GM23338 (cell line): ENCODE measurements at regions not wholly inside any gene's neighbourhood (a gene's known extent, or its start where the extent isn't known, plus 50 kb on each side); places are given as distances from the start of the nearest gene placed in this dataset.

Experiments used
- CTCF ChIP-seq, 2 experiments: fragments of 200-600 bp in 1 of 2; sonication (generic) in 1 of 2; conservative IDR thresholded peaks; 2 replicates each; pipeline versions ENCODE4 v1.5.1 to v1.6.1; 2016 to 2017; ENCODE audit warnings: antibody characterized with exemption in 2 of 2, low read depth in 2 of 2, mild to moderate bottlenecking in 2 of 2, moderate library complexity in 1 of 2
- EZH2phosphoT487 ChIP-seq: fragments of 200-600 bp; sonication (generic); IDR thresholded peaks from one replicate; pipeline ENCODE4 v1.8.1; 2018; ENCODE audit warnings: antibody characterized with exemption; ENCODE audit not compliant: unreplicated experiment
- POLR2AphosphoS5 ChIP-seq: IDR thresholded peaks from 2 replicates; pipeline ENCODE4 v1.6.1; 2016; ENCODE audit warnings: antibody characterized with exemption, low read depth

DNA sequence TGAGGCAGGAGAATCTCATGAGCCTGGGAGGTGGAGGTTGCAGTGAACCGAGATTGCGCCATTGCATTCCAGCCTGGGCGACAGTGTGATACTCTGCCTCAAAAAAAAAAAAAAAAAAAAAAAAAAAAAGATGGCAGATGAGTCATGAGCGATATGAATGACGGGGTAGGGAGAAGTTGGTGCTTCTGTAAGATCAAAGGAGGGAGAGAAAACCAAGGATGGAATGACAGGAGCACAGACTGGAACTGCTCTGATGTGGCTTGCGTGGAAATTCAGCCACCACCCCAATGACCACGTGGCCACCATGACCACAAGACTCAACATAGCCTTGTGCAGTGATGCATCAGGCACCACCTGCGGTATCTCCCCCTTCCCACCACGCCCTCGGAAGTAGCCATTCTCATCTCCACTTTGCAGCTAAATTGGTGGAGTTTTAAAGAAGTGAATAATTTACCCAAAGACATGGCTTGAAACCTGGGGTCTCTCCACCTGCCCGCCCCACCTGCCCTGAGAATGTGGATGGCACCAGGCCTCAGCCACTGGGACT lies 96.0 kb downstream of the ACKR3 start:
- TF ChIP-seq CTCF (conservative IDR thresholded peaks at IDR 0.05; ENCODE audit: low read depth in 2 of 2): no peak
- no peak for TF ChIP-seq POLR2AphosphoS5
- TF ChIP-seq EZH2phosphoT487: no peak
